Pancreas (tissue), 10 donors: ENCODE measurements at regions not wholly inside any gene's neighbourhood (a gene's known extent, or its start where the extent isn't known, plus 50 kb on each side); places are given as distances from the start of the nearest gene placed in this dataset.

Source experiments
- ATAC-seq, 4 donors: fragments of 200-7000 bp; cut with Tn5 transposase; one replicate each; pipeline versions ENCODE4 v1.8.0 to v1.9.1; 2020; ENCODE audit warnings: mild to moderate bottlenecking in 4 of 4, moderate library complexity in 4 of 4
- DNase-seq, 6 donors: peaks; one replicate each; pipeline ENCODE4 v3.0.0-alpha.2; 2020
- FAIRE-seq: peaks from 2 replicates; lab custom pipeline; 2012; peaks lifted over from hg19 to GRCh38; lab: Jason Lieb, UNC
- H3K27ac ChIP-seq, 4 donors: fragments of 200-600 bp; sonication (generic); 1 replicate in 3 of 4; 2 replicates in 1 of 4; pipeline versions ENCODE4 v1.5.0 to v1.8.0; 2020
- H3K27me3 ChIP-seq, 4 donors: fragments of 200-600 bp; one replicate each; pipeline ENCODE4 v1.8.0; 2021
- H3K36me3 ChIP-seq, 3 donors: fragments of 200-600 bp; sonication (generic) in 1 of 3; one replicate each; pipeline versions ENCODE4 v1.5.0 to v1.8.0; 2020 to 2021
- H3K4me1 ChIP-seq, 3 donors: fragments of 200-600 bp; one replicate each; pipeline ENCODE4 v1.8.0; 2021
- H3K4me3 ChIP-seq, 4 donors: fragments of 200-600 bp; sonication (generic) in 2 of 4; one replicate each; pipeline versions ENCODE4 v1.5.0 to v1.8.0; 2020 to 2021
- H3K9me3 ChIP-seq, 4 donors: fragments of 200-600 bp; one replicate each; pipeline ENCODE4 v1.8.0; 2021
- CTCF ChIP-seq, 4 donors: fragments of 200-600 bp; sonication (generic) in 3 of 4; IDR thresholded peaks; one replicate each; pipeline versions ENCODE4 v1.5.0 to v1.8.0; 2021; ENCODE audit warnings: antibody characterized with exemption in 4 of 4
- WGBS, 2 donors: extraction: QIAGEN DNeasy Blood & Tissue Kit; methylation state at CpG; one replicate each; pipeline ENCODE4 v1.1.7; 2013; 5-methylcytosine and 5-hydroxymethylcytosine counted together
- intact Hi-C, 3 donors: fragments of 100-400 bp; cut with DNase I; formaldehyde crosslinking; loops; one replicate each; pipeline versions ENCODE4 v1.11.1 to v1.14.2; 2022
- donor health status: healthy with polysubstance abuse.
- donor health status: DM: no; HTN: no; CAD: no; lungs with moderate emphysema.
- donor health status: DM: no; HTN: no; CAD: no.
- donor health status: control.
- donor health status: control.
- donor health status: Bipolar disorder and iron deficiency.
- donor health status: DM: yes; HTN: yes; CAD: no.
- donor health status: DM: no; HTN: no; CAD: no.
- donor health status: DM: no; HTN: no; CAD: no.
- donor health status: DM: yes; HTN: yes; CAD: no.

GRCh38 chr1:240663169-240663879 is 51.4 kb upstream of the GREM2 start:
- Histone ChIP-seq H3K9me3 (no peaks in the 10 kb centered on the region), H3K4me1 (no peaks in the 10 kb centered on the region), H3K27ac (no peak overlapping the region), H3K36me3 (no peaks in the 10 kb centered on the region), H3K4me3 (no peak overlapping the region), H3K27me3 (no peaks in the 10 kb centered on the region)
- no peak for TF ChIP-seq CTCF (IDR thresholded peaks at IDR 0.05)
- DNase-seq (no peak), ATAC-seq (no peak), FAIRE-seq (no peak)
- 69 to 90% methylated on average over 1 of the region's 1 CpG for WGBS, 2 donors
- intact Hi-C loops, result no loop called here
